Bronchial epithelial cell (primary cell): ENCODE measurements at regions not wholly inside any gene's neighbourhood (a gene's known extent, or its start where the extent isn't known, plus 50 kb on each side); places are given as distances from the start of the nearest gene placed in this dataset.
A peak's percentile ranks its signal among the peaks of the same experiment; 100 is the strongest.

Experiments
- DNase-seq: peaks from one replicate; pipeline ENCODE4 v3.0.0-alpha.2; 2010; ENCODE audit warnings: low read depth
- FAIRE-seq: peaks from 2 replicates; lab custom pipeline; 2011; peaks lifted over from hg19 to GRCh38; lab: Jason Lieb, UNC
- H3K27me3 ChIP-seq: 2 replicates; pipeline ENCODE4 v1.5.1; 2011; ENCODE audit warnings: low read length; ENCODE audit not compliant: control insufficient read depth, insufficient read depth
- H3K36me3 ChIP-seq: 2 replicates; pipeline ENCODE4 v1.5.1; 2011; ENCODE audit warnings: low read length; ENCODE audit not compliant: control insufficient read depth, insufficient read depth
- H3K4me3 ChIP-seq: 2 replicates; pipeline ENCODE4 v1.5.1; 2011; ENCODE audit warnings: mild to moderate bottlenecking, low read depth, low read length, control low read depth
- CTCF ChIP-seq: IDR thresholded peaks from 2 replicates; pipeline ENCODE4 v1.5.1; 2011; ENCODE audit warnings: mild to moderate bottlenecking, moderate library complexity, low read length, control low read depth, inconsistent platforms; ENCODE audit not compliant: insufficient read depth, severe bottlenecking

DNA sequence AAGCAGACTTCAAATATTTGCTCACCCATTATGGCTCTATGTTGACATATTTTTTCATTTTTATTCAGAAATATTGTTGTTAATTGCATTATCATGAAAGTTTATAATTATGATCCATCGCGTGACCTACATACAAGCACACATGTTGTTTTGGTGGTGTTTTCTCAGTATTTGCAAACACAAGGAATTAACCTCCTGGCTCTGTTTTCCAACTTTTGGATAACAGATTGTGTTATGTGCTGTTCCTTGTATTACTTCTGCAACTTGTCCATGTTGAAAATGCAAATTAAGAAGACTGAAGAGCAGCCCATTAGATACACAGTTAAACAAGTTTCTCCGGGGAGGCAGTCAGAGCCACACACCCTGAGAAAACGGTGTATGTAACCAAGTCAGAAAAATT lies 201.2 kb downstream of the SEC23A start:
- no peaks in the 10 kb centered on the region for H3K36me3 ChIP-seq
- H3K4me3 ChIP-seq = no peak overlapping the region
- no peaks in the 10 kb centered on the region for H3K27me3 ChIP-seq
- no peak for TF ChIP-seq CTCF
- FAIRE-seq (no peak), DNase-seq (no peak)

DNA sequence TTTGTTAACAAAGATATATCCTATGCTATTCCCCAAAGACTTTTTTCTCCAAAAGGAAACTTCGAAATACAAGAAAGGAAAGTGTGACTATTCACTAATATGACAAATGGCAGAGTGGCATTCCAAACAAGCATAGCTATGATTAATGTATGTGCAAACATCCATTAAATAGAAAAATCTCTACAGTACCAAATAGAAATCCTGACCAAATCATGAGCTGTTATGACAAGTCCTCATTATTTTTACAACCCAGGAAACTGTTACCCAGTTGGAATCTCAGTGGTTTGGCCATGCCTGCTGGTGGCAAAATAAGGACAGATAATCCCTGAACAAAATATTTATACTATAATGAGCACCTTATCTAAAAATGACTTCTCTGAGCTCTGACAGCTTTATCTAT lies 202.1 kb downstream of the SEC23A start:
- no peaks in the 10 kb centered on the region for H3K27me3 ChIP-seq
- H3K36me3 ChIP-seq = no peaks in the 10 kb centered on the region
- no peak for FAIRE-seq
- TF ChIP-seq CTCF = no peak
- DNase-seq = no peak
- H3K4me3 ChIP-seq = no peak overlapping the region

- no peak for TF ChIP-seq CTCF
- no peaks in the 10 kb centered on the region for H3K36me3 ChIP-seq
- FAIRE-seq = no peak
- no peak overlapping the region for H3K4me3 ChIP-seq
- H3K27me3 ChIP-seq = no peaks in the 10 kb centered on the region
- no peak for DNase-seq
These were observed 215.3 kb downstream of the SEC23A start for GRCh38 chr14:38887696-38888095.

DNA sequence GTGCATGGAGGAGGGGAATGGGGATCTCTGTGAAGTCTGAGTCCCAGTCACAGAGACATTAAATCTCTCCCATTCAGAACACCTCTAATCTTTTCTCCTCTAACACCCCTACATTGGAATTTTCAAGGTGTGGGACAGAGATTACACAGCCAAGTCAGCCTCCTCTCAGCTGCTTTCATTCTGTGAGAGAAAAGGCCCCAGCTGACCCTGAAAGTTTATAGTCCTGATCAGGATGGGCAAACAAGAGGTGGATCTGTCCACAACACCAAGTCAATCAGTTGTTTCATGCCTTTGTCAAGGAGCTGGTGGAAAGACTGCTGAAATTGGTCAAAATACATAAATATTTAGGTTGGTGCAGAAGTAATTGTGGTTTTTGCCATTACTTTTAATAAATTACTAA lies 218.9 kb downstream of the SEC23A start:
- FAIRE-seq (no peak), DNase-seq (no peak)
- H3K27me3 ChIP-seq = no peaks in the 10 kb centered on the region
- no peak overlapping the region for H3K4me3 ChIP-seq
- no peaks in the 10 kb centered on the region for H3K36me3 ChIP-seq
- TF ChIP-seq CTCF = no peak

DNA sequence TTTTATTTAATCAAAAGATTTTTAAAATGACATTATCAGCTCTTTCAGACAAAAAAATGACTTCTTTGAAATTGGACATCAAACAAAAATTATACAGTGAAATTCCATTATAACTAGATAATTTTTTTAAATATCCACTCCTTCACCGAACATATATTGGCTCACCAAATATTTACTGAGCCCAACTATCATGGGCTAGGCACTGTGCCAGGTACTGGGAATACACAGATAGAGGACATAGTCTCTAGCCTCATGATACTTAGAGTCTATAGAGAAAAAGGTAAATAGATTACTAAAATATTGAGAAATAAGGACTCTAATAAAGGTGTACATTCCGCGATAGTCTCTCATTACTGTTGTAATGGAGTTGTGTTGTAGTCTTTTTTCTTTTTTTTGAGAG lies 219.9 kb downstream of the SEC23A start:
- DNase-seq = no peak
- Histone ChIP-seq H3K36me3 (no peaks in the 10 kb centered on the region), H3K4me3 (no peak overlapping the region), H3K27me3 (no peaks in the 10 kb centered on the region)
- no peak for FAIRE-seq
- no peak for TF ChIP-seq CTCF

GRCh38 chr14:38882533-38882932 lies 220.5 kb downstream of the SEC23A start:
- Histone ChIP-seq H3K27me3 (no peaks in the 10 kb centered on the region), H3K36me3 (no peaks in the 10 kb centered on the region), H3K4me3 (no peak overlapping the region)
- no peak for TF ChIP-seq CTCF
- no peak for FAIRE-seq
- DNase-seq = peak; percentile 17
